Right ventricle myocardium superior (tissue), 1 donor: ENCODE measurements at regions not wholly inside any gene's neighbourhood (a gene's known extent, or its start where the extent isn't known, plus 50 kb on each side); places are given as distances from the start of the nearest gene placed in this dataset.

ENCODE experiments used
- ATAC-seq: fragments of 200-7000 bp; cut with Tn5 transposase; one replicate; pipeline ENCODE4 v1.9.1; 2020; ENCODE audit warnings: mild to moderate bottlenecking; ENCODE audit not compliant: poor library complexity
- DNase-seq: peaks from one replicate; pipeline ENCODE4 v3.0.0-alpha.2; 2020
- intact Hi-C: fragments of 100-400 bp; cut with DNase I; formaldehyde crosslinking; loops from one replicate; pipeline ENCODE4 v1.11.2; 2022
- donor health status: DM: no; HTN: yes; CAD: no; lungs with severe emphysema.

GRCh38 chr12:61879229-61879628 lies 381.0 kb upstream of the USP15 start:
- intact Hi-C loops, result no loop called here
- no peak for ATAC-seq
- DNase-seq, result no peak

- DNase-seq, result no peak
- intact Hi-C loops, result no loop called here
- ATAC-seq, result no peak
These were observed 380.0 kb upstream of the USP15 start for GRCh38 chr12:61880186-61880585.

GRCh38 chr12:61891632-61892031 lies 368.6 kb upstream of the USP15 start:
- intact Hi-C loops, result no loop called here
- DNase-seq, result no peak
- no peak for ATAC-seq

- ATAC-seq, result no peak
- intact Hi-C loops, result no loop called here
- no peak for DNase-seq
These were observed 366.0 kb upstream of the USP15 start for GRCh38 chr12:61894168-61894567.

- ATAC-seq (no peak), DNase-seq (no peak)
- intact Hi-C loops, result no loop called here
These were observed 363.8 kb upstream of the USP15 start for GRCh38 chr12:61896436-61896835.

- intact Hi-C loops, result no loop called here
- DNase-seq (no peak), ATAC-seq (no peak)
These were observed 357.8 kb upstream of the USP15 start for GRCh38 chr12:61902403-61902802.

- no peak for ATAC-seq
- intact Hi-C loops, result no loop called here
- no peak for DNase-seq
These were observed 349.1 kb upstream of the USP15 start for GRCh38 chr12:61911113-61911512.

- intact Hi-C loops, result no loop called here
- no peak for DNase-seq
- ATAC-seq, result no peak
These were observed 344.8 kb upstream of the USP15 start for GRCh38 chr12:61915420-61915819.

GRCh38 chr12:61916831-61917230 lies 343.4 kb upstream of the USP15 start:
- ATAC-seq, result no peak
- no peak for DNase-seq
- intact Hi-C loops, result no loop called here

GRCh38 chr12:61919686-61920085 lies 340.5 kb upstream of the USP15 start:
- ATAC-seq (no peak), DNase-seq (no peak)
- intact Hi-C loops, result no loop called here

- intact Hi-C loops, result no loop called here
- ATAC-seq (no peak), DNase-seq (no peak)
These were observed 340.0 kb upstream of the USP15 start for GRCh38 chr12:61920230-61920629.

- no peak for ATAC-seq
- intact Hi-C loops, result no loop called here
- no peak for DNase-seq
These were observed 337.1 kb upstream of the USP15 start for GRCh38 chr12:61923152-61923551.

- DNase-seq (no peak), ATAC-seq (no peak)
- intact Hi-C loops, result no loop called here
These were observed 325.6 kb upstream of the USP15 start for GRCh38 chr12:61934564-61934963.

- intact Hi-C loops, result no loop called here
- DNase-seq, result no peak
These were observed 320.2 kb upstream of the USP15 start for GRCh38 chr12:61939977-61940376.

GRCh38 chr12:61956545-61956944 lies 303.7 kb upstream of the USP15 start:
- no peak for ATAC-seq
- intact Hi-C loops, result no loop called here
- DNase-seq, result no peak

More at GRCh38 chr12:61939977-61940376, 320.2 kb upstream of the USP15 start:
- ATAC-seq, result no peak

GRCh38 chr12:61974461-61974860 lies 285.7 kb upstream of the USP15 start:
- DNase-seq (no peak), ATAC-seq (no peak)
- intact Hi-C loops, result no loop called here

GRCh38 chr12:61985830-61986229 lies 274.4 kb upstream of the USP15 start:
- intact Hi-C loops, result no loop called here
- DNase-seq (no peak), ATAC-seq (no peak)

- DNase-seq (no peak), ATAC-seq (no peak)
- intact Hi-C loops, result no loop called here
These were observed 273.0 kb upstream of the USP15 start for GRCh38 chr12:61987173-61987572.

- no peak for ATAC-seq
- intact Hi-C loops, result no loop called here
These were observed 268.5 kb upstream of the USP15 start for GRCh38 chr12:61991661-61992060.

GRCh38 chr12:61993734-61994345 lies 266.4 kb upstream of the USP15 start:
- DNase-seq (no peak), ATAC-seq (peak; percentile 73)
- intact Hi-C loops, result no loop called here

More at GRCh38 chr12:61991661-61992060, 268.5 kb upstream of the USP15 start:
- DNase-seq, result no peak

GRCh38 chr12:61996717-61997116 lies 263.5 kb upstream of the USP15 start:
- DNase-seq (no peak), ATAC-seq (no peak)
- intact Hi-C loops, result no loop called here
